ENCODE measurements at regions not wholly inside any gene's neighbourhood (a gene's known extent, or its start where the extent isn't known, plus 50 kb on each side); places are given as distances from the start of the nearest gene placed in this dataset.

- Mint-ChIP-seq H3K4me1 (ENCODE audit: unreplicated experiment) (peaks cover 41% of the 10 kb centered on the region), H3K4me3 (ENCODE audit: unreplicated experiment) (no peak overlapping the region), H3K27ac (ENCODE audit: unreplicated experiment) (peak overlapping the region; percentile 71), H3K36me3 (ENCODE audit: unreplicated experiment) (no peaks in the 10 kb centered on the region), H3K9me3 (ENCODE audit: unreplicated experiment) (no peaks in the 10 kb centered on the region), H3K27me3 (ENCODE audit: unreplicated experiment) (no peaks in the 10 kb centered on the region)
- TF ChIP-seq, protein P1, sequence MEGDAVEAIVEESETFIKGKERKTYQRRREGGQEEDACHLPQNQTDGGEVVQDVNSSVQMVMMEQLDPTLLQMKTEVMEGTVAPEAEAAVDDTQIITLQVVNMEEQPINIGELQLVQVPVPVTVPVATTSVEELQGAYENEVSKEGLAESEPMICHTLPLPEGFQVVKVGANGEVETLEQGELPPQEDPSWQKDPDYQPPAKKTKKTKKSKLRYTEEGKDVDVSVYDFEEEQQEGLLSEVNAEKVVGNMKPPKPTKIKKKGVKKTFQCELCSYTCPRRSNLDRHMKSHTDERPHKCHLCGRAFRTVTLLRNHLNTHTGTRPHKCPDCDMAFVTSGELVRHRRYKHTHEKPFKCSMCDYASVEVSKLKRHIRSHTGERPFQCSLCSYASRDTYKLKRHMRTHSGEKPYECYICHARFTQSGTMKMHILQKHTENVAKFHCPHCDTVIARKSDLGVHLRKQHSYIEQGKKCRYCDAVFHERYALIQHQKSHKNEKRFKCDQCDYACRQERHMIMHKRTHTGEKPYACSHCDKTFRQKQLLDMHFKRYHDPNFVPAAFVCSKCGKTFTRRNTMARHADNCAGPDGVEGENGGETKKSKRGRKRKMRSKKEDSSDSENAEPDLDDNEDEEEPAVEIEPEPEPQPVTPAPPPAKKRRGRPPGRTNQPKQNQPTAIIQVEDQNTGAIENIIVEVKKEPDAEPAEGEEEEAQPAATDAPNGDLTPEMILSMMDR (IDR thresholded peaks at IDR 0.05) = peak; percentile 21
- no peak for DNase-seq (ENCODE audit: extremely low spot score, unreplicated experiment)
Observed at GRCh38 chr2:145116834-145117725, 597.2 kb upstream of the ZEB2 start.

- TF ChIP-seq, protein P1 (IDR thresholded peaks at IDR 0.05) = no peak
- no peaks in the 10 kb centered on the region for H3K27me3 Mint-ChIP-seq (ENCODE audit: unreplicated experiment)
- no peak overlapping the region for H3K4me3 Mint-ChIP-seq (ENCODE audit: unreplicated experiment)
- DNase-seq (ENCODE audit: extremely low spot score, unreplicated experiment) = no peak
- H3K4me1 Mint-ChIP-seq (ENCODE audit: unreplicated experiment) = peaks cover 49% of the 10 kb centered on the region
- H3K9me3 Mint-ChIP-seq (ENCODE audit: unreplicated experiment) = no peaks in the 10 kb centered on the region
- H3K27ac Mint-ChIP-seq (ENCODE audit: unreplicated experiment) = no peak overlapping the region
- no peaks in the 10 kb centered on the region for H3K36me3 Mint-ChIP-seq (ENCODE audit: unreplicated experiment)
Observed at GRCh38 chr2:145116056-145116455, 596.1 kb upstream of the ZEB2 start.

DNA sequence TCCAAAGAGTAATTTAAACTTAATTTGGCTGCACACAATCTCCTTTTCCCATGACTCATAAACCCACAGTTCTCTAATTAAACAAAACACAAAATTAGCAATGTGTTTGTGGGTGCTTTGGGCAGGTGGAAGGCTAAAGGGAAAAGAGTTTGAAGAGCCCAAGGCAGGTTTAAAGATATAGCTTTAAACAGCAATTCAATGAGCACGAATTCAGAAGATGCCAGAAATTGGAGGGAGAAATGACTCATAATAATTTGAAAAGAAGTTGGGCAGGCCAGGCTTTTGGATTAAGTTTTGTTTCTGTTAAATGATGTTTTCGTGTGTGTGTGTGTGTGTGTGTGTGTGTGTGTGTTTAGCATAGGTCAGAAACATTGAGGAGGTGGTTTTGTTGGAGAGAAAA lies 594.8 kb upstream of the ZEB2 start:
- H3K36me3 Mint-ChIP-seq (ENCODE audit: unreplicated experiment) = no peaks in the 10 kb centered on the region
- no peak for DNase-seq (ENCODE audit: extremely low spot score, unreplicated experiment)
- H3K4me3 Mint-ChIP-seq (ENCODE audit: unreplicated experiment) = no peak overlapping the region
- H3K9me3 Mint-ChIP-seq (ENCODE audit: unreplicated experiment) = no peaks in the 10 kb centered on the region
- H3K27ac Mint-ChIP-seq (ENCODE audit: unreplicated experiment) = no peak overlapping the region
- TF ChIP-seq, protein P1 (IDR thresholded peaks at IDR 0.05) = no peak
- H3K27me3 Mint-ChIP-seq (ENCODE audit: unreplicated experiment) = no peaks in the 10 kb centered on the region
- peaks cover 60% of the 10 kb centered on the region for H3K4me1 Mint-ChIP-seq (ENCODE audit: unreplicated experiment)

DNA sequence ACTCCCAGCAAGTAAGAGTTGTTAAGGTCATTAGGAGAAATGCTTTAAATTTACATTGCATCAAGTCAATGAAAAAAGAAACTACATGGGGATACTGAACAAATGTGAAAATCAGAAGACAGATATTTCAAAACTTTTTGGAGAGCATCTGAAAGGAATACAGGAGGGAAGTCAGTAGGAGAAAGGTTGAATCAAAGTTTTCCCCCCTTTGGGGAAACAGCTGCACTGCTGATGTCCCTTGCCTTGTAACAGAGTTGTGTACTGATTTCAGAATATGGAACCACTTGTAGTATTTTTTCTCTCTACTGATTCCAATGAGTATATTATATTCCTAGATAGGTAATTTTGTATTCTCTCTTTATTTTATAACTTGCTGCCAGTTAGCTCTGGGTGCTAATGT lies 592.5 kb upstream of the ZEB2 start:
- Mint-ChIP-seq H3K4me3 (ENCODE audit: unreplicated experiment) (no peak overlapping the region), H3K36me3 (ENCODE audit: unreplicated experiment) (no peaks in the 10 kb centered on the region), H3K9me3 (ENCODE audit: unreplicated experiment) (no peaks in the 10 kb centered on the region), H3K27ac (ENCODE audit: unreplicated experiment) (no peak overlapping the region), H3K4me1 (ENCODE audit: unreplicated experiment) (peaks cover 73% of the 10 kb centered on the region), H3K27me3 (ENCODE audit: unreplicated experiment) (no peaks in the 10 kb centered on the region)
- DNase-seq (ENCODE audit: extremely low spot score, unreplicated experiment) = no peak
- TF ChIP-seq, protein P1 (IDR thresholded peaks at IDR 0.05) = no peak

GRCh38 chr2:145110668-145111356 lies 590.9 kb upstream of the ZEB2 start:
- no peak for DNase-seq (ENCODE audit: extremely low spot score, unreplicated experiment)
- Mint-ChIP-seq H3K27ac (ENCODE audit: unreplicated experiment) (peak overlapping the region; percentile 76), H3K4me1 (ENCODE audit: unreplicated experiment) (peaks cover 60% of the 10 kb centered on the region), H3K27me3 (ENCODE audit: unreplicated experiment) (no peaks in the 10 kb centered on the region), H3K36me3 (ENCODE audit: unreplicated experiment) (no peaks in the 10 kb centered on the region), H3K9me3 (ENCODE audit: unreplicated experiment) (no peaks in the 10 kb centered on the region), H3K4me3 (ENCODE audit: unreplicated experiment) (no peak overlapping the region)
- TF ChIP-seq, protein P1 (IDR thresholded peaks at IDR 0.05) = no peak

Data from osteocyte (in vitro differentiated cells).